Stimulated activated CD4-positive, alpha-beta T cell treated with anti-CD3 and anti-CD28 coated beads, Interleukin-15, amount 100 ng/mL, for 1 hour (primary cell): ENCODE measurements at regions not wholly inside any gene's neighbourhood (a gene's known extent, or its start where the extent isn't known, plus 50 kb on each side); places are given as distances from the start of the nearest gene placed in this dataset.

Source experiments
- DNase-seq, 2 donors: peaks; one replicate each; pipeline ENCODE4 v3.0.0-alpha.2; 2020; ENCODE audit warnings: low read depth in 1 of 2, low spot score in 1 of 2

- DNase-seq, result no peak
Observed at GRCh38 chr20:50401587-50402418, 108.4 kb upstream of the PTPN1 start.

GRCh38 chr20:50403565-50404418 lies 106.4 kb upstream of the PTPN1 start:
- DNase-seq, result no peak

- DNase-seq, result no peak
Observed at GRCh38 chr20:50404419-50405234, 105.6 kb upstream of the PTPN1 start.

GRCh38 chr20:50405235-50405914 lies 104.8 kb upstream of the PTPN1 start:
- DNase-seq, result no peak

- no peak for DNase-seq
Observed at GRCh38 chr20:50405915-50406609, 104.1 kb upstream of the PTPN1 start.

- no peak for DNase-seq
Observed at GRCh38 chr20:50406610-50407136, 103.5 kb upstream of the PTPN1 start.

GRCh38 chr20:50408526-50409364 lies 101.4 kb upstream of the PTPN1 start:
- no peak for DNase-seq

- no peak for DNase-seq
Observed at GRCh38 chr20:50409495-50409894, 100.7 kb upstream of the PTPN1 start.

GRCh38 chr20:50410343-50410742 lies 99.8 kb upstream of the PTPN1 start:
- DNase-seq, result no peak

- DNase-seq, result no peak
Observed at GRCh38 chr20:50412069-50412468, 98.1 kb upstream of the PTPN1 start.

- no peak for DNase-seq
Observed at GRCh38 chr20:50412499-50412898, 97.7 kb upstream of the PTPN1 start.

- DNase-seq, result no peak
Observed at GRCh38 chr20:50413088-50413500, 97.1 kb upstream of the PTPN1 start.

GRCh38 chr20:50415021-50415515 lies 95.1 kb upstream of the PTPN1 start:
- no peak for DNase-seq

- no peak for DNase-seq
Observed at GRCh38 chr20:50415516-50416268, 94.5 kb upstream of the PTPN1 start.

- no peak for DNase-seq
Observed at GRCh38 chr20:50416269-50417022, 93.7 kb upstream of the PTPN1 start.

- DNase-seq, result no peak
Observed at GRCh38 chr20:50417023-50417329, 93.2 kb upstream of the PTPN1 start.

GRCh38 chr20:50417484-50418235 lies 92.5 kb upstream of the PTPN1 start:
- DNase-seq, result no peak
